ENCODE measurements at regions not wholly inside any gene's neighbourhood (a gene's known extent, or its start where the extent isn't known, plus 50 kb on each side); places are given as distances from the start of the nearest gene placed in this dataset.

DNA sequence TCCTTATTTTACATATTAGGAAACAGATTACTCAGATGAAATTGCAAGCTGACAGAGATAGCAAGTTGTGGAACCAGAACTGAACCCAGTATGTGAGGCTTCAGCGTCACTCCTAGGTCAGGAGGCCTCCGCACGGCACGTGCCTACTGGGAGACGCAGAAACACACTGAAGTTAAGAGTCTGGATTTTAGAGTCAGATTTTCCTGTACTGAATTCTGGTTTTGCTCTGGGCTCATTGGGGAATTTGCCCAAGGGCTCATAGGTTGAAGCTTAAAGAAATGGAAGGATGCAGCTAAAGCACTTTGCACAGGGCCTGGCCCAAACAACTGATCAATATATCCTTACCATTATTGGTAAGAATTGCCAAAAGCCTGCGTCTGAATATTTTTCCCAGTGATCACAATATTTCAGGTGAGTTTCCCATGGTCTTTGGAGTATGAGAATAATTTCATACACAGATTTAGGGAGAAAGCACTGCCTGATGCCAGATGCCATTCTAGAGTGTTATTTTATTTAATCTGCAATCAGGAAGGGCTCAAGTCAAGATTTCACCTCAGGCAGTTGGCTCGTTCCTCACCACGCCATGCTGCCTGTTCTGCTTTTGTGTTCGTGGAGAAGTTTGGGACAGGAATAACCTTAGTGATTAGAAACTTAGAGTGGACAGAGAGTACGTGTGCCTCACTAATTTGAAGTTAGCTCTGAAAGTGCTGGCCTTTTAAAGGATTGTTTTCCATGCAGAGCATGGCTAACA lies 331.9 kb downstream of the MYCN start:
- TF ChIP-seq POLR2AphosphoS5 (IDR thresholded peaks at IDR 0.05) (no peak), POLR2A (IDR thresholded peaks at IDR 0.05) (no peak), EP300 (IDR thresholded peaks at IDR 0.05) (no peak)
- TF ChIP-seq, protein P1, sequence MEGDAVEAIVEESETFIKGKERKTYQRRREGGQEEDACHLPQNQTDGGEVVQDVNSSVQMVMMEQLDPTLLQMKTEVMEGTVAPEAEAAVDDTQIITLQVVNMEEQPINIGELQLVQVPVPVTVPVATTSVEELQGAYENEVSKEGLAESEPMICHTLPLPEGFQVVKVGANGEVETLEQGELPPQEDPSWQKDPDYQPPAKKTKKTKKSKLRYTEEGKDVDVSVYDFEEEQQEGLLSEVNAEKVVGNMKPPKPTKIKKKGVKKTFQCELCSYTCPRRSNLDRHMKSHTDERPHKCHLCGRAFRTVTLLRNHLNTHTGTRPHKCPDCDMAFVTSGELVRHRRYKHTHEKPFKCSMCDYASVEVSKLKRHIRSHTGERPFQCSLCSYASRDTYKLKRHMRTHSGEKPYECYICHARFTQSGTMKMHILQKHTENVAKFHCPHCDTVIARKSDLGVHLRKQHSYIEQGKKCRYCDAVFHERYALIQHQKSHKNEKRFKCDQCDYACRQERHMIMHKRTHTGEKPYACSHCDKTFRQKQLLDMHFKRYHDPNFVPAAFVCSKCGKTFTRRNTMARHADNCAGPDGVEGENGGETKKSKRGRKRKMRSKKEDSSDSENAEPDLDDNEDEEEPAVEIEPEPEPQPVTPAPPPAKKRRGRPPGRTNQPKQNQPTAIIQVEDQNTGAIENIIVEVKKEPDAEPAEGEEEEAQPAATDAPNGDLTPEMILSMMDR (IDR thresholded peaks at IDR 0.05), result no peak

All from gastroesophageal sphincter (tissue), 3 donors.